Skin of body (tissue), 1 donor: ENCODE measurements at regions not wholly inside any gene's neighbourhood (a gene's known extent, or its start where the extent isn't known, plus 50 kb on each side); places are given as distances from the start of the nearest gene placed in this dataset.

Source experiments
- DNase-seq: peaks from one replicate; lab custom pipeline; 2025; lab: John Stamatoyannopoulos, UW

DNA sequence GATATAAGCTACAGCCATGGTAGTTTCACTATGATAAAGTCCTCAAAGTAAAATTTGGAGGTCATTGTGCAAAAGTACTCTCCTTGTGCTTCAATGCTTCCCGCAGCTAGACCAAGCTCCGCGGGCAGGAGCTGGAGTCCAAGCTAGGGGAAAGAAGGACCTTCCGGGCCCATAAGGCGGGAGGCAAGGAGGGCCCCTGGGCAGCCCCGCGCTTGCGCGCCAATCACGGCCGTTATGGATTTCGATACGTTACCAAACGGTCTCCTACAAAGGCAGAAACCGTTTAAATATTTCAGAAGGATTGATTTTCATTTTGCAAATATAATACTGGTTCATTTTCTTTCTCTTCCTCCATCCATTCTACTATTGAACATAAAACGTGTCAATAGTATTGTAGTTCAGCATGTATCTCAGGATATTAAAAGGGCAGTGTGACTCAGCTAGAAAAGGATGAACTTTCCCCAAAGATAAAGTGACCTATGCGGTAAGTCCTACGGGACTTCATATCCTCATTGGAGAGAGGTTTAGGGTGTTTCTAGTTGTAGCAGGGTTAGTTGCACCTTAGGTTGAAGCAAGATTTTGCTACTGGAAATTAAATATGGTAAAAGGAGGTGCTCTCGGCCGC is 128.0 kb downstream of the KIF20B start:
- DNase-seq = no peak

DNA sequence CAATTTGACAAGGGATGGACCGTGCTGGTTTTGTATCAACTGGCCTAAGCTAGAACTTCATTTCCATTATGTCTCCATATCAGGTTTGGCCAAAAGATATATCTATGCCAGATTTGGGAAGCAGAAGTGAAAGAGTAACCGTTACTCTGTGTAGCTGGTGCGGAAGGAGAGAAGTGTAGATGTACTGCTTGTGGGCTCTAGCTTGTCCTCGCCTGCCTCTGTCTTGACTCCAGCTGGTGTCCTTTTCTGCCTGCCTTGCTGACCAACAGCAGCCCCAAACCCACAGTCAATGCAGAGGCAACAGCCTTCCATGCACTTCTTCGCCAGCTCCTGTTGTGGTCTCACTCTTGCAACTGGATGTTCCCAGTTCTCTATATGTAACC is 128.5 kb downstream of the KIF20B start:
- no peak for DNase-seq

DNA sequence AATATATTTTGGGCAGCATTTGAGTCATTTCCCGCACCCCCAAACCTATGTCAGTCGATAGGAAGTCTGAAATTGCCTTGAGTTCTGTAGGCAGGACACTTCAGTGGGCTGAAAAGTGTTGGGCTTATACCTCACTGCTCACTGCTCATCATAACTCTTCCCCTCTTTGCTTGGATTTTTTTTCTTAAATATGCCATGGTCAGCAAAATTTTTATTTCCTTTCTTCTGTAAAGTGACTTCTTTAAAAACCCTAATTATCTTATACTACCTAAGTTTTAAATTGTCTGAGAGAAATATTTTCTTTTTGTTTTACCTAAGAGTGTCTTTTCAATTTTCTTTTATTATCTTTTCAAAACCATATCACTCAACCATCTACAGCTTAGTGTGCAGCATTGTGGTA is 129.2 kb downstream of the KIF20B start:
- no peak for DNase-seq

DNA sequence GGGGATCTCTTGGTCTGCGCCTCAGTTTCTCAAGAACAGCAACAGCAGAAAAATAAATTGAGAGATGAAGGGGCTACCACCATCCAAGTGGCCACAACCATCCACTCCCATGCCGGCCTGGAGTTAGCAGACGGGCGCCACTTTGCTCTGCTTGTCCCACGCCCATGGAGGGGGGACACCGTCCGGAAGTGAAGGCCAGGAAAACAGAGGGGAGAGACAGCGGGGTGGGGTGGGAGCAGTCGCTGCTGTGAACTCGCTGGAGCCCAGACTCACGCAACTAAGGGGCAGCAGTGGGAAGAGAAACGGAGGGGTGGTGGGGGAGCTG is 135.4 kb downstream of the KIF20B start:
- DNase-seq = no peak

DNA sequence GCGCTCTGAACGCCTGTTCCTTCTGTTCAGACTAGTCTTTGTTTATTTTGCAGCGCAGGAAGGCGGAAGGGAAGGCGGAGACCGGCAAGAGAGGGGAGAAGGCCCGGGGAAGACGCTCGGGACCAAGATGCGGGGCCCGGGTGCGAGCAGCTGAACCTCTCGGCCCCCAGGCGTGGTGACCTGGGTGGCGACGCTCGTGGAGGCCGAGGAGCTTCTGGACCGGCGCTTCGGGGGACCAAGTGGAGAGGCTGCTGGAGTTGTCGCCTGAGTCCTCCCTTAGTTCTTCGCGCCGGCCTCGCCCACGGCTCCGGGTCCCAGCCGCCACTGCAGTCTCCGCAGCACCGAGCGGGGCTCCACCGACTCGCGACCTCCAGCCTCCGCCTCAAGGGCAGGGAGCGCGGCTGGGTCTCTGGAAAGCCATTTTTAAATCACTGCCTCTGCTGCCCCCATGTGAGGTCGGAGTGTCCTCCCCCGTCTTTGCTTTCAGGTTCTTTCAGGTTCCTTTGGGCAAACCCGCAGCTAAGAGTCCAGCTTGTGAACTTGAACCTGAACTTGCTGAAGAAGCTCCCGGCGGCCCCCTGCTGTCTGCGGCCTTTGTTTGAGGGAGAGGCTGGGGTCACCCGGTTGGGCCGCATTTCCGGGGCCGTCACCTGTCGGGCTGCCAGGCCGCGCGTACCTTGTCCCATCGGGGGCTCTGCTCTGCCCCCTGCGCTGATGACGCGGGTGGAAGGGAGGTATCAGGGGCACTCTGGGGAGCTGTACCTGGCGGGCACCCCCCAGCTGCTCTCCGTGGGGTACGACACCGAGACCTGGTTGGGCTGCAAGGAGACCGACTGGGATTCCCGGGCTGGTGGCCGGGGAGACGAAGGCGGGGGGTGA is 136.0 kb downstream of the KIF20B start:
- no peak for DNase-seq

DNA sequence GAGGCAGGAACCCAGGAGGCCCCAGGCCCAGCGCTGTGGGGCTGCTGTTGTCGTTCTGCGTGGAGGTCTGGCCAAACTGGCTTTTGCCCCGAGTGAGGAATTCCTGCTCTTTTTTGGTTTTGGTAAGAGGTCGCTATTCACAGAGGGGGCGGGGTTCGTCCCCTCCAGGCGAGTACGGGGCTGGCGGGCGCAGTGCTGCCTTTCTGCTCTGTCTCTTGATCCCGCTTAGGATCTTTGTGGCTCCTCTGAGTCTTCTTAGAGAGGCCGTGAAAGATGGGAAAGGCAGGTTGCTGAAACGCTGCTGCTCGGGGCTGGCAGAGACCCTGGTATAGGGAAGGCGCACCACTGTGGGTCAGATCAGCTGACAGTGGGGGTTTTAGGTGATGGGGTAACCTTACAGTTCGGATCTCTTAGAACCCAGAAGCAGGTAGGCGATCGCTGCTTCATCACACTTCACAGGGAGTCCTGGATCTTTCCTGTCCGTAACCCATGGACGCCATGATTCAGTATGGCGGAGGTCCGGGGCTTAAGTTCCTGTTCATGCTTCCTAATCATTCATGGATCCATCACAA is 136.7 kb downstream of the KIF20B start:
- no peak for DNase-seq

DNA sequence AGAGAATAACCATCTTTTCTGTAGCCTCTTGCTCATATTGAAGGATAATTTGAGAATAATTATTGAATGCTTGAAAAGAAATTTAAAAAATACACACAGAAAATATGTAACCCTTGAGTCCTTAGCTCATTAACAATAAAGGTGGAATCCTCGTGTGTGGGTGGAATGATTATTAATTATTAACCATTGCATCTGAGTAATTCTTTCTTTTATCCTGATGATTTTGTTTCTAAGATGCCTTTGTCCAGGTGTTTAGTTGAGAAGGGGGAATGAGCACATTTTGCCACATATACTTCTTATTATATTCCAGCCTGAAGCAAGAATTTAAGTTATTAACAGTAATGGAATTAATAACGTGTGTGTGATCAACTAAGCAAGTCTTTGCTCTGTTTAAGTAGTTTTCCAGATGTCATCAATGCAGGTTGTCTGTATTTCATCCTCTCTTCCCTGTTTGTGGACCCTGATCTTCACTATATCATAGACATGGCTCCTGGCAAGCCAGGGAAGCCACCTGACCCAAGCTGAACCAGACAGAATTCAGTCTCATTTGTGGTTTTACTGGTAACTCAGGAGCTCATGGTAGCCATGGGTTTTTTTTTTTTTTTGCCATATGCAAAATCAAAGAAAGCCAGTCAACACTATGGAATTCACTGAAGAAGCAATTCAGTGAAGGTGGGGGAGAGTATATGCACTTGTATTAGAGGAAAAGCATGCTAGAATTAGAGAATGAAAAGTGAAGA is 144.3 kb downstream of the KIF20B start:
- DNase-seq = no peak

DNA sequence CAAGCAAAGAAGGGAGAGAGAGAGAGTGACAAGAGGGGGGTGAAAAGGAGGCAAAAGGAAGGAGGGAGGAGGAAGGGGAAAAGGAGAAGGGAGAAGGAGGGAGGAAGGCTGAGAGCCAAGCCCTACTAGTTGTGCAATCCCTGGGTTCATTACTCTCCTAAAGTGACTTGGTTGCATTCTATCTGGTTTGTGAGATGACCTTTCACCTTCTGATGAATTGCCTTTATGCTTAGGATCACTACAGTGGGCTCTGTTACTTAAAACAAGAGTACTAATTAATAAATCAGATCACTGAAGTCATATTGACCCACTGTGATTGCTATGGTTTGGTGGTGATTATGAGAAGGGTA is 144.9 kb downstream of the KIF20B start:
- no peak for DNase-seq

DNA sequence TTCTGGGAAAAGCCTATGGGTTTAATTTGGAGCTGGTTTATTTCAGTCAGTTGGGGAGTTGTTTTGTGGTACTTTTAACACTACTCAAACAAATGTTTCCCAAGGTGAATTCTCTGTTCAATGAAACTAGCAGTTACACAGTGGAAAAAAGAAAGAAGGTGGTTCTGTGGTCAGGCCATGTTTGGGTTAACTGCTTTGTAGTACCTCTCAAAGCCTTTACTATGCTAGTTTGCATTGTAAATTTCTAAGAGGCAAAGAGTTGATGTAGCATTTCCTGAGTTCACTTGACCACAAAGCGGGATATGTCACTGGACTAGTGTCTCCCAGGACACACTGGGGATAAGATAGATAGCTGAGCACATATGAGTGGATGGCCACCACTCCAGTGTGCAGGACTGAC is 145.4 kb downstream of the KIF20B start:
- DNase-seq = no peak

DNA sequence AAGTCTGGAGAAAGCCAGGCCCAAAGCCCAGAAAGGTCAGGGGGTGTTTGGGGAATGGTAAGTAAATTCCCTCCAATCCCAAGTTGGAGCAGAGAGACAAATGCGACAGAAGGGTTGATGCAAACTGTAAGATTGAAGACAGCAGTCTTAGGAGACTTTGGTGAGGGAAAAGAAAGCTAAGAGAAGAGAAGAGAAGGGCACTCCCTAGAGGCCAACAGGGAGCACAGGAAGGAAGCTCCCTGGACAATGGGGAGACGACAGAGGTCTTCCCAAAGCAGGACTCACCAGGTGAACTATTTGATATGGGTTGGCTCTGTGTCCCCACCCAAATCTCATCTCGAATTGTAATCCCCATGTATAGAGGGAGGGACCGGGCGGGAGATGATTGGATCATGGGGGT is 151.5 kb downstream of the KIF20B start:
- DNase-seq = no peak

DNA sequence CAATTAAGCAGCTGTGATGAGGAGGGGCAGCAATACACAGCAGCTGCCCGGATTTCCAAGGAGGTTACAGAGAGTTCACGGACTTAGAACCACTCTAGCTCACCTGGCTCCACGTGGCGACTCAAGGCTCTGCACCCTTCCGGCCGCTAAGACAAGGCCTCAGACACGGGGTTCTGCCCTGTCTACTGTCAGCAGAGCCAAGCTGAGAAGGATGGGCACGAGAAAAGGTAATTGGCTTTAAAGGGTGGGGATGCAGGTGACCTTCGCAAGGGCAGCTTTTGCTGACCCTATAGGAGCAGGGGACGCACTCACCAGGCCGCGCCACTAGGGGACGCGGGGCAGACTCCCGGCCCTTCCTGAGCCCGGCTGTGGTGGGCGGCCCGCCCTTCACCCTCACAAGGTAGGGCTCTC is 152.4 kb downstream of the KIF20B start:
- DNase-seq = no peak

DNA sequence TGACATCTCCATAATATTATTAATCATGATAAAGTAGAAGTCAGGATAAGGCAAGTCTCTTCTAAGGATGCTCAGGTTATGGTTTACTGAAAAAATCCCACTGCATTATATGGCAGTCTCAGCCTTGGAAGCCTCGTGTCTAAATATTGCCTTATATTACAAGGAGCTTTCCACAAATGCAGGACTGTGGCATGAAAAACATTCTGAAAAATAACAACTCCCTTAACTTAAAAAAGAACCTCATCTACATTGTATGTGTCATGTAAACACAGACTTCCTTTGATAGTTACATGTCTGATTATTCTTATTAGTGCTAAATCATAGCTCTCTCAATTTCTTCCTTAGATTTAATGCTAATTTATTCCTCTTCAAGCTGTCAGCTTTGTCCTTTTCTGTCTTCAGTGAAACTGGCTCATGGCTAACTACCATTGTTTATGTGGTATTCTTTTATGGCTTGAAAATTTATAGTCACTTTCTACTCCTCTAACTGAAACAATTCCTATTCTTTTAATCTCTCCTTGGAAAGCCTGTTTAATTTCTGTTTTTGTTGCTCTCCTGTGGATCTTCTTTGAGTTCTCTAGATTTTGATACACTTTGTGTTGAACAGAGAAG is 156.1 kb downstream of the KIF20B start:
- DNase-seq = no peak

DNA sequence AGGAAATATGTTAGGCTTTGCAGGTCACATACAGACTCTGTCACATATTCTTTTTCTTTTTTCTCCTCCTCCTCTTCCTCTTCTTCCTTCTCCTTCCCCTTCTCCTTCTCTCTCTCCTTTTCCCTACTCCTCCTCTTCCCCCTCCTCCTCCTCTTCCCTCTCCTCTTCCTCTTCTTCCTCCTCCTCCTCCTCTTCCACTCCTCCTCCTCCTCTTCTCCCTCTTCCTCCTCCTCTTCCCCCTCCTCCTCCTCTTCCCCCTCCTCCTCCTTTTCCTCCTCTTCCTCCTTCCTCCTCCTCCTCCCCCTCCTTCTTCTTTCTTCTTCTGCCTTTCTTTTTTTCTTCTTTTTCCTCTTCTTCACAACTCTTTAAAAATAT is 159.8 kb downstream of the KIF20B start:
- DNase-seq = no peak

DNA sequence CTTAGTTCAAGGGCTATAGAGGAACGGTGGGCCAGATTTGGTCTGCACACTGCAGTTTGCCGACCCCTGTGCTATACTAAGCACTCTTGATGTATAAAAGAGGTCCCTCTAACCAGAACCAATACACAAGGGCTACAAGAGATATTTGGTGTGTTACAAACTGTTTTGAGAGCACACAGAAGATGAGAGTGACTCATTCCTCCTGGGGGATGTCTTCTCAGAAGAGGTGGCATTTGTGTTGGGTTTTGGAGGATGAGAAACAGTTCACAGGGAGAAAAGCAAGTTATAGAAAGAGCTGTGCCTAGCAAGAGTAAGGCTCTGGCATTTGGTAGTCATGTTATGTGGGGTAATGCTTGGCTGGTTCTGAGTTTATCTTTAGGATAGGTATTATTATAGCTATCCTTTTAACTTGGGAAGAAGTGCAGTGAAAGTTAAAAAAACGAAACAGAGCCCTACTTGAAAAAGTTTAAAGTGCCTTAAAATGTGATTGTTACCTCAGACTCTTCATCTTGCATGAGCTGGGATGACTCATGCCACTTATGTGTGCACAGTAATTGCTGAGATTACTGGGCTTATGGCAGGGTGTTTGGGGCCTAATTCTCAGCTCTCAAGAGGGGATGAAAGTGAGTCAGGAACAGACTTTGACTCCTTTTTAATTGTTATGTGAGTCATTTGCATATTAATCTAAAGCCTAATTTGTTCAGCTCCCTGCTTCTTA is 160.4 kb downstream of the KIF20B start:
- DNase-seq = no peak

DNA sequence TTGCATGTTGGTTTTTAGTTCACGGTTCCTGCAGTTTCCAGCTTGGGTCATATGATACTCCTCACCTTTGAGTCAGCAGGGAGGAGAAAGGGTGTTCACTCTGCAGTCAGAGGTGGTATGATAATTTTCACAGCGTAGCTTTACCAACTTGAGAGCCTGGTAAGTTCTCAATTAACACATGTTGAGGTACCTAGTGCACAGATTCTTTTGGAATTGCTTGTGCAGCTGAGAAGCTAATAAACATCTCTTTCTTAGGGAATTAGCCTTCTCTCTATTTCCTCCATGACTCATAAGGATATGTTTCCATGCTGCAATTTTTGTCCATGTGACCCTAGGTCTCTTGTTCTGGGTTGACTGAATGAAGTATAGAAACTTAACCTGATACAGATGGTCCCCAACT is 166.6 kb downstream of the KIF20B start:
- no peak for DNase-seq

DNA sequence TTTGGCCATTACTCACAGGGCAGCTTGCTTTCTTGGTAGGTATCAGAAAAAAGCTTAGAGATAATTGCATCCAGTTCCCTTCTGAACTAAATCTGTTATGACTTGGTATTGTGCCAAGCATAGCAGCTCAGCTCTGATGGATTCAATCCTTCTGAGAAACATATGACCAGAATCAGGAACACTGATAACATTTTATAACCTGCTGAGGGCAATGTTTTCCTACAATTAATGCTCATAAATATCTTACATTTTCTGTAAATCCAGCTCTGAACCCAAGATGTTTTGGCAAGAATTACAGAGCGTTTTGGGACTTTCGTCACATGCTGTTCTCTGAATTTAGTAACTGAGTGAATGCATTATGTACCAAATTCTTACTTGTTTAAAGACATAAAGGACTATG is 167.8 kb downstream of the KIF20B start:
- peak; percentile 78 for DNase-seq

DNA sequence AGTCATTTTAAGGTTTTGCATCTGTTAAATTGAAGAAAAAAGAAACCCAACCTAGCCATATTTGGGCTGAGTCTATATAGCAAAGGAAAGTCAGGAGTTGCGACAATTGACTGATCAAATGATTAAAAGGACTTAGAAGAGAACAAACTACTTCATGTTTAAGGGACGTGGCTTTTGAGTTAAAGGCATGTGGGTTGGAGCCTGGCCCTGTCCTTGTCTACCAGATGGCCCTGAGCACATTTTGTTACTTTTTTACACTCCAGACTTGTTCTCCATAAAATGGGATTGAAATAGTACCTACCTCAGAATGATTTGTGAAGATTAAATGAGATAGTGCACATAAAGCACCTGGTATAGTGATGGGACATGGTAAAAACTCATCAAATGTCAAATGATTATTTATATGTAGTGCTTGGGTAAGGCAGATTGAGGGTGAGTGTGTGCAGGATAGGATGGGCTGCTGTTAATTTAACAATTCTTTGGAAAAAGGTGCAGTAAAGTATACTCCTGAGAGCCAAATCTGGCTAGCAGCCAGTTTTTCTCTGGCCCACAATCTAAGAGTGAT is 168.3 kb downstream of the KIF20B start:
- DNase-seq = no peak

DNA sequence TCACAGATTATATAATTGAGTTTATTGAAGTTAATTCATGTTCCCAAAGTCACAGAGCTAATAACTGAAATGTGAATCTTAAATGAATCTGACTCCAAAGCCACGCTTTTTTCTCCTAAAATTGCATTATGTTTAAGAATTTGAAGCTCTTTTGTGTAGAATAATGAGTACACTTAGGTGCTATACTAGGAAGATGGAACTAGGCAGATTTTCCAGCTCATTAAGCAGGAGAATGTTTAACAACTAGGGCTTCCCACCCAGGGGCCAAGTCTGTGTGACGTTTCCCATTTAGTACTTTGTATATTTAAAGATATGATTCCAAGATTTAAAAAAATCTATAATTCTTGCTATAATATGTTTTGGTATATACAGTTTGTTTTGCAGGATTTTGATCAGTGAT is 169.5 kb downstream of the KIF20B start:
- no peak for DNase-seq

DNA sequence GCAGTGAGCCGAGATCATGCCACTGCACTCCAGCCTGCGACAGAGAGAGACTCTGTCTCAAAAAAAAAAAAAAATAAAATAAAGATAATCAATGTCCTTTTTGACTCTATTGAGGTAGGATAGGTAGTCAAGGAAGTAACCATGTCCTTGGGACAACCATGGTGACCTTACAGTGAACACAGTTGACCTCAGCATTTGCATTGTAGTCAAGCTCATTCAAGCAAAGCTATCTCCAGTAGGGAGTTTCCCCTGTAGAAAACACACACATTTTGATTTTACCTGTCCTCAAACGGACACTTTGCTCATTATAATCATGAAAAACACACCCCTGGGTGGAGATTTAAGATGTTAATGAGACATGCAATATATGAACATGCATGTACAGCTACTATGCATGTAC is 171.7 kb downstream of the KIF20B start:
- DNase-seq = no peak

DNA sequence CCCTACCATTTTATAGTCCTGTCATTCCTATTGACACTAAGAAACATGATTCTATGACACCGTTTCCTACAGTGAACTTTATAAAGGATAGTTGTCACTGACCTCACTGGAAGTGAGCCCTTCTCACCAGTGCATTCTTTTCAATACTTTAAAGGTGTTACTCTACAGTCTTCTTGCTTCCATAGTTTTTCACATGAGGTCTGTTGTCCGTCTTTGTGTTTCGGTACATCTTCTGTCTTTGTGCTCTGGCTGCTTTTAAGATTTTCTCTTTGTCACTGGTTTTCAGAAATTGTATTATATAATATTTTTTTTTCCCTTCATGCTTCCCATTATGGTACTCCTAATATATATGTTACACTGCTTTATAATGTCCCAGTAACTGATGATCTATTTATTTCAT is 174.2 kb downstream of the KIF20B start:
- DNase-seq = no peak

DNA sequence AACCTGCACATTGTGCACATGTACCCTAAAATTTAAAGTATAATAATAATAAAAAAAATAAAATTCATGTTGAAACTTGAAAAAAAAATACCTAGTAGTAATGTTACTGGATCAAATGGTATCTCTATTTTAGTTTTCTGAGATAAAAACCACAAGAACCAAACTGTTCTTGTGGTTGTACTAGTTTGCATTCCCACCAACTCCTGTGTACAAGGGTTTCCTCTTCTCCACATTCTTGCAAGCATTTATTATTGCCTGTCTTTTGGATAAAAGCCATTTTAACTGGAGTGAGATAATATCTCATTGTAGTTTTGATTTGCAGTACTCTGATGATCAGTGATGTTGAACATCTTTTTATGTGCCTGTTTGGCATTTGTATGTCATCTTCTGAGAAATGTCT is 177.7 kb downstream of the KIF20B start:
- DNase-seq = no peak
